ENCODE measurements at regions not wholly inside any gene's neighbourhood (a gene's known extent, or its start where the extent isn't known, plus 50 kb on each side); places are given as distances from the start of the nearest gene placed in this dataset.
A peak's percentile ranks its signal among the peaks of the same experiment; 100 is the strongest.
"Not testable (repeated sequence)": the region's sequence is repeated elsewhere in the genome, so short reads cannot be mapped to it uniquely, and the experiment has no call there.

- DNase-seq = no peak
Observed at GRCh38 chr16:8183176-8184099, 406.9 kb downstream of the TMEM114 start.

- no peak for DNase-seq
Observed at GRCh38 chr16:8182761-8183160, 407.6 kb downstream of the TMEM114 start.

GRCh38 chr16:8179615-8180014, 410.7 kb downstream of the TMEM114 start:
- no peak for DNase-seq

- no peak for DNase-seq
Observed at GRCh38 chr16:8178271-8178670, 412.0 kb downstream of the TMEM114 start.

GRCh38 chr16:8175411-8175810, 414.9 kb downstream of the TMEM114 start:
- DNase-seq = no peak

GRCh38 chr16:8173111-8173644, 417.1 kb downstream of the TMEM114 start:
- peak; percentile 62 for DNase-seq

- DNase-seq = no peak
Observed at GRCh38 chr16:8172551-8172950, 417.8 kb downstream of the TMEM114 start.

- DNase-seq = no peak
Observed at GRCh38 chr16:8168016-8168415, 422.3 kb downstream of the TMEM114 start.

- DNase-seq = no peak
Observed at GRCh38 chr16:8167436-8167835, 422.9 kb downstream of the TMEM114 start.

GRCh38 chr16:8158051-8158450, 432.3 kb downstream of the TMEM114 start:
- no peak for DNase-seq

GRCh38 chr16:8155275-8155674, 435.0 kb downstream of the TMEM114 start:
- DNase-seq = no peak

- DNase-seq = no peak
Observed at GRCh38 chr16:8146256-8147012, 443.9 kb downstream of the TMEM114 start.

- no peak for DNase-seq
Observed at GRCh38 chr16:8138666-8139065, 451.6 kb downstream of the TMEM114 start.

GRCh38 chr16:8137606-8138005, 452.7 kb downstream of the TMEM114 start:
- DNase-seq = no peak

- DNase-seq = no peak
Observed at GRCh38 chr16:8130197-8130596, 460.1 kb downstream of the TMEM114 start.

GRCh38 chr16:8127070-8127469, 463.2 kb downstream of the TMEM114 start:
- no peak for DNase-seq

GRCh38 chr16:8126313-8126712, 464.0 kb downstream of the TMEM114 start:
- DNase-seq = no peak

GRCh38 chr16:8120001-8120400, 470.3 kb downstream of the TMEM114 start:
- DNase-seq = no peak

- no peak for DNase-seq
Observed at GRCh38 chr16:8115814-8116213, 474.5 kb downstream of the TMEM114 start.

GRCh38 chr16:8114941-8115340, 475.4 kb downstream of the TMEM114 start:
- DNase-seq = not testable (repeated sequence)

- DNase-seq = no peak
Observed at GRCh38 chr16:8113843-8114242, 476.5 kb downstream of the TMEM114 start.

GRCh38 chr16:8110572-8111514, 479.5 kb downstream of the TMEM114 start:
- no peak for DNase-seq
